Liver (tissue), 7 donors: ENCODE measurements at regions not wholly inside any gene's neighbourhood (a gene's known extent, or its start where the extent isn't known, plus 50 kb on each side); places are given as distances from the start of the nearest gene placed in this dataset.

ENCODE experiments used
- DNase-seq: peaks from one replicate; pipeline ENCODE4 v3.0.0-alpha.2; 2017; ENCODE audit warnings: low spot score
- H3K27ac ChIP-seq, 2 donors: one replicate each; pipeline ENCODE4 v1.7.0; 2013; ENCODE audit warnings: inconsistent platforms in 2 of 2, low read length in 2 of 2, control low read depth in 1 of 2, low read depth in 1 of 2, mild to moderate bottlenecking in 1 of 2
- H3K27me3 ChIP-seq, 4 donors: one replicate each; pipeline versions ENCODE4 v1.6.1 to v1.7.0; 2013; ENCODE audit warnings: low read length in 3 of 4, inconsistent platforms in 1 of 4, mild to moderate bottlenecking in 1 of 4, moderate library complexity in 1 of 4; ENCODE audit not compliant: control insufficient read depth in 4 of 4, insufficient read depth in 4 of 4
- H3K36me3 ChIP-seq, 4 donors: one replicate each; pipeline versions ENCODE4 v1.6.1 to v1.7.0; 2013; ENCODE audit warnings: low read length in 3 of 4, mild to moderate bottlenecking in 3 of 4, low read depth in 1 of 4, moderate library complexity in 1 of 4; ENCODE audit not compliant: control insufficient read depth in 4 of 4, insufficient read depth in 3 of 4
- H3K4me1 ChIP-seq, 4 donors: one replicate each; pipeline versions ENCODE4 v1.6.1 to v1.7.0; 2013; ENCODE audit warnings: low read length in 3 of 4, mild to moderate bottlenecking in 3 of 4, moderate library complexity in 1 of 4; ENCODE audit not compliant: control insufficient read depth in 4 of 4, insufficient read depth in 4 of 4
- H3K4me3 ChIP-seq, 3 donors: one replicate each; pipeline versions ENCODE4 v1.6.1 to v1.7.0; 2013; ENCODE audit warnings: low read length in 3 of 3, control low read depth in 1 of 3, low read depth in 1 of 3, mild to moderate bottlenecking in 1 of 3
- H3K9ac ChIP-seq, 2 donors: one replicate each; pipeline ENCODE4 v1.7.0; 2013; ENCODE audit warnings: low read length in 2 of 2, mild to moderate bottlenecking in 2 of 2, moderate library complexity in 2 of 2, control low read depth in 1 of 2, low read depth in 1 of 2
- H3K9me3 ChIP-seq, 4 donors: one replicate each; pipeline versions ENCODE4 v1.6.1 to v1.7.0; 2013; ENCODE audit warnings: low read length in 3 of 4; ENCODE audit not compliant: control insufficient read depth in 4 of 4
- ATF3 ChIP-seq: IDR thresholded peaks from 2 replicates; pipeline ENCODE4 v1.6.1; 2016; ENCODE audit warnings: antibody characterized with exemption
- FOXA1 ChIP-seq: IDR thresholded peaks from 2 replicates; pipeline ENCODE4 v1.6.1; 2016; ENCODE audit warnings: antibody characterized with exemption
- HNF4A ChIP-seq, 2 donors: conservative IDR thresholded peaks; 2 replicates each; pipeline ENCODE4 v1.6.1; 2016; ENCODE audit warnings: antibody characterized with exemption in 2 of 2, mild to moderate bottlenecking in 2 of 2
- HNF4G ChIP-seq: IDR thresholded peaks from 2 replicates; pipeline ENCODE4 v1.6.1; 2016; ENCODE audit warnings: antibody characterized with exemption
- MAX ChIP-seq: IDR thresholded peaks from 2 replicates; pipeline ENCODE4 v1.6.1; 2016; ENCODE audit warnings: antibody characterized with exemption
- NR2F2 ChIP-seq: IDR thresholded peaks from 2 replicates; pipeline ENCODE4 v1.6.1; 2016; ENCODE audit warnings: antibody characterized with exemption
- RAD21 ChIP-seq, 2 donors: IDR thresholded peaks; 2 replicates each; pipeline ENCODE4 v1.6.1; 2016; ENCODE audit warnings: antibody characterized with exemption in 2 of 2, mild to moderate bottlenecking in 2 of 2
- RXRA ChIP-seq, 2 donors: IDR thresholded peaks; 2 replicates each; pipeline ENCODE4 v1.6.1; 2017 to 2018; ENCODE audit warnings: antibody characterized with exemption in 2 of 2, mild to moderate bottlenecking in 1 of 2
- TAF1 ChIP-seq: conservative IDR thresholded peaks from 2 replicates; pipeline ENCODE4 v1.6.1; 2016; ENCODE audit warnings: antibody characterized with exemption, mild to moderate bottlenecking
- YY1 ChIP-seq: IDR thresholded peaks from 2 replicates; pipeline ENCODE4 v1.6.1; 2016; ENCODE audit warnings: antibody characterized with exemption, mild to moderate bottlenecking
- ZBTB33 ChIP-seq: IDR thresholded peaks from 2 replicates; pipeline ENCODE4 v1.6.1; 2016; ENCODE audit warnings: antibody characterized with exemption
- WGBS: extraction: QIAGEN DNeasy Blood & Tissue Kit; methylation state at CpG from one replicate; pipeline ENCODE4 v1.1.7; 2013; 5-methylcytosine and 5-hydroxymethylcytosine counted together
- donor health status: healthy.
- donor health status: healthy.
- donor health status: healthy.
- donor health status: healthy.

GRCh38 chr2:109067631-109068125 lies 61.3 kb upstream of the SH3RF3 start (continued):
- no peak for TF ChIP-seq ZBTB33

- Histone ChIP-seq H3K27me3 (no peaks in the 10 kb centered on the region), H3K36me3 (no peaks in the 10 kb centered on the region), H3K4me3 (no peak overlapping the region), H3K9ac (no peak overlapping the region), H3K4me1 (peaks cover 0 to 13% (median 6%) of the 10 kb centered on the region in 4 donors), H3K27ac (no peak overlapping the region), H3K9me3 (no peaks in the 10 kb centered on the region)
- no peak for TF ChIP-seq NR2F2
- no peak for TF ChIP-seq MAX
- TF ChIP-seq ATF3, result no peak
- TF ChIP-seq RXRA (IDR thresholded peaks at IDR 0.05), result no peak
- no peak for DNase-seq
- 92% methylated on average over 19 of the region's 19 CpGs for WGBS
Measured at GRCh38 chr2:109066917-109067597, 61.9 kb upstream of the SH3RF3 start.

GRCh38 chr2:109066501-109066900 lies 62.5 kb upstream of the SH3RF3 start:
- no peaks in the 10 kb centered on the region for H3K36me3 ChIP-seq
- DNase-seq, result no peak
- H3K4me3 ChIP-seq, result no peak overlapping the region
- H3K9me3 ChIP-seq, result no peaks in the 10 kb centered on the region
- H3K9ac ChIP-seq, result no peak overlapping the region
- 96% methylated on average over 7 of the region's 7 CpGs for WGBS
- H3K4me1 ChIP-seq, result peaks cover 0 to 13% (median 6%) of the 10 kb centered on the region in 4 donors
- no peaks in the 10 kb centered on the region for H3K27me3 ChIP-seq
- TF ChIP-seq RAD21 (IDR thresholded peaks at IDR 0.05), result no peak
- TF ChIP-seq ATF3, result no peak
- H3K27ac ChIP-seq, result no peak overlapping the region

GRCh38 chr2:109065391-109065734 lies 63.6 kb upstream of the SH3RF3 start:
- Histone ChIP-seq H3K4me3 (no peak overlapping the region), H3K9me3 (no peaks in the 10 kb centered on the region), H3K27me3 (no peaks in the 10 kb centered on the region), H3K4me1 (peaks cover 0 to 13% (median 6%) of the 10 kb centered on the region in 4 donors), H3K9ac (no peak overlapping the region), H3K27ac (no peak overlapping the region), H3K36me3 (no peaks in the 10 kb centered on the region)
- no peak for TF ChIP-seq YY1
- TF ChIP-seq MAX, result no peak
- TF ChIP-seq FOXA1, result no peak
- TF ChIP-seq HNF4G, result no peak
- no peak for TF ChIP-seq RXRA (IDR thresholded peaks at IDR 0.05)
- TF ChIP-seq TAF1, result no peak
- no peak for TF ChIP-seq HNF4A (conservative IDR thresholded peaks at IDR 0.05)
- WGBS, result 22% methylated on average over 7 of the region's 7 CpGs
- no peak for DNase-seq
